Stimulated activated CD4-positive, alpha-beta T cell treated with anti-CD3 and anti-CD28 coated beads, TNF-alpha, amount 100 ng/mL, for 48 hours (primary cell): ENCODE measurements at regions not wholly inside any gene's neighbourhood (a gene's known extent, or its start where the extent isn't known, plus 50 kb on each side); places are given as distances from the start of the nearest gene placed in this dataset.

ENCODE experiments used
- DNase-seq, 3 donors: peaks; one replicate each; pipeline ENCODE4 v3.0.0-alpha.2; 2020; ENCODE audit warnings: low read depth in 3 of 3

DNA sequence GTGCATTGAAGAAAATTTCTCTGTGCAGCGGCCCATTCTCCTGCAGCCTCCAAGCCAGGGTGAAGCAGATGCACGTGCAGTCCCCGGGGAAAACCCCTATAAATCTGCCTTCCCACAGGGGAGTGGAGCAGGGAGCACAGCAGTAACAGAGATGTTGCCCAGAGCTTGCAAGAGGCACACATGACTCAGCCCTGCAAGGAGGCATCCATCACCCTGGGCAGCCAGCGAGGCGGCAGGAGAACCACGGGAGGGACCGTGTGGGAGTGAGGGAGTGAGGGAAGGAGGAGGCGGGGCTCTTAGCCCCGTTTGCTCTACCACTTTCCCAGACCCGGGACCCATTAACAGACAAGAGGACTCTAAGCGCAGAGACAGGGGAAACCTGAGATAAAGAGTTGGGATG is 96.2 kb upstream of the ARAP3 start:
- DNase-seq = no peak

DNA sequence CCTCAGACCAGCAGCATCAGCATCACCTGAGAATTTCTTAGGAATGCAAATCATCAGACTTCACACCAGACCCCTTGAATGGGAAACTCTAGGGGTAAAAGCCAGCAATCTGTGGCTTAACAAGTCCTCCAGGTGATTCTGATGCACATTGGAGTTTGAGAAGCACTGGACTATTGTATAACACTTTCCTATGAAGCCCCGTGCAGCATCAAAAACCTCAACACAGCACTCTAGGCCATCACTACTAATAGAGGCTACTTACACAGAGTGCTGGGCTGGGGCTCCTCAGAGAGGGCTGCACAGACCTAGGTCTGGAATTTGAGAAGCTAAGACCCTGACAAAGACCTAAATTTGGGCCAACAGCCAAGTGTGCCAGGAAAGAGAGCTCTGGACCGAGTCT is 95.7 kb upstream of the ARAP3 start:
- no peak for DNase-seq

DNA sequence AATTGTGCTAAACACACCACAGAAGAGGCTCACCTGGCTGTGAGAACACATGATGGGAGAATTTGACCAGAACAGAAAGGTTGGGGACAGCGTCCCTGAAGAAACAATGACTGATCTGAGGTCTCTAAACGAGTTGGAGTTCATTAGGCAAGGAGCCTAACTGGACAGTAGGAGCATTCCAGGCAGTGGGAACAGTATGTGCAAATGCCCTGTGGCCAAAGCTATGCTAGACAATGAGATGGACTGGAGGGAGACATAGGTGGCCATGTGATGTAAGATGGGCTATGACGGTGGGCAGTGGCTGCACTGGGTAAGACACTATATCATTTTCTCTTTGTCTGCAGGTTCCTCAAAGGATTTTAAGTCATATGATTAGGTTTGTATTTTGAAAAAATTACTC is 95.1 kb upstream of the ARAP3 start:
- no peak for DNase-seq

DNA sequence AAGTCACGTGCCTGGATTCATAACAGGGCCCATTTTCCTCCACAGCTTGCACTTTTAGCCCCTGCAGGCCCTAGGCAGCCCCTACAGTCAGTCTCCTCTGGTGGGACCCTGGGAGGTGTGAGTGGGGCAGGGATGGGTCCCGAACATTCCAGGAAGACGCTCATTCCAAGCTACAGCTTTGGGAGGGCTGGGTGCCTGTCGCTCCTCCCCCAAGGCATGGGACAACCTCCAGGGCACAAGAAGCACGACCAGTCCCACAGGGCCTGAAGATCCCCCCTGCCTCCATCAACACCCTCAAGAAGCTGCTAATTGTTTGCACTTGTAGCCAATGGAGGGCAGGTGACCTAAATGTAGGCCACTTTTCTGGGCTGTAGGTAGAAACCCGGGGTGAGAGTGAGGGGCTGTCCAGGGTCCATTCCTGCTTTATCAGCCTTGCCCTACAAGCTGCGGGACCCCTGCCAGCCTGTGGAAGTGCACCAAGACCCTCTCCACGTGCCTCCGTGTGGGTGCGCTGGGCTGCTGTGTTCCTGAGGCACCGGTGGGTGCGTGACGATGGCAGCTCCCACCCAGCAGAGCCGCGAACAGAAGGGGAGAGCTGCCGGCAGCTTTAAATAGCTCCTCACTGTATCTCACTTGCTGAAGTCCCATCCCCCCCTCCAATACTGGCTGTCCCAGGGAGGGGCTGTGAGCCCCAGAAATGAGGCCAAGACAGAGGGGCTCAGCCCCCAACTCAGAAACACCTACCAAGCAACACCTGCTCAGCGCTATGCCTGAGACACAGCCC is 91.9 kb upstream of the ARAP3 start:
- DNase-seq = no peak

DNA sequence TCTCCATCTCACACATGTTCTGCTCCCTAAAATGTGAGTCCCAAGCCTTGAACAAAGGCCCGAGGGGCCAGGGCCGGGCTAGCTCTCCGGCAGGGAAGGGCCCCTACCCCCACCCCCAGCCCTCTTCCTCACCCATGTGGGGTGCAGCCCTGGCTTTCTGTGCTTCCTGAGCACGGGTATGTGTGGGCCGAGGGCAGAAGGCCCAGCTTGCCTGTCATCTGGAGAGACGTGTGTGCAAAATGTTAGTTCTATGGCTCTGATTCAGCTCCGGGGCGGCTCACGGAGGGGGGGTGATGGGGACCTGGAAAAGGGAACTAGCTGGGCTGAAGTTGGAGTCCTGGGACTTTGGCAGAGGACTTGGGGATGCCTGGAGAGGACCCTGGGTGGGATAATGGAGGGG is 90.3 kb upstream of the ARAP3 start:
- no peak for DNase-seq

DNA sequence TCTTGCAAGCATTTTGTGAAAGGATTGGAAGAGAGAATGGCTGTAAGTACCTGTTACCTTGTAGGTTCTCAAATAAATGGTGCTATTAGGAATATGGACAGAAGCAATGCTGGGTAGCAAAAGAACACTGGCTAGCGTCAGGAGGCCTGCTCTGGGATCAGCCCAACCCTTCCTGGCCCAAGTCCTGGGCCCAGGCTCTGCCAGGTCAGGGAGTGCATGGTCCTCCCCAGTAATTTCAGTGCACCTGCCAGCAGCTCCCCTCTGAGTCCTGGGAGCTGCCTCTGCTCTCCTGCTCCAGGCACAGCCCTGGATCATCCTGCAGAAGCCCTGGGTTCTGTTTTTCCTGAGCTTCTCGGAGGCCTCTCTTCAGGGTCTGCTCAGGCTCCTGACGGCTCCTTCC is 89.5 kb upstream of the ARAP3 start:
- DNase-seq = no peak

DNA sequence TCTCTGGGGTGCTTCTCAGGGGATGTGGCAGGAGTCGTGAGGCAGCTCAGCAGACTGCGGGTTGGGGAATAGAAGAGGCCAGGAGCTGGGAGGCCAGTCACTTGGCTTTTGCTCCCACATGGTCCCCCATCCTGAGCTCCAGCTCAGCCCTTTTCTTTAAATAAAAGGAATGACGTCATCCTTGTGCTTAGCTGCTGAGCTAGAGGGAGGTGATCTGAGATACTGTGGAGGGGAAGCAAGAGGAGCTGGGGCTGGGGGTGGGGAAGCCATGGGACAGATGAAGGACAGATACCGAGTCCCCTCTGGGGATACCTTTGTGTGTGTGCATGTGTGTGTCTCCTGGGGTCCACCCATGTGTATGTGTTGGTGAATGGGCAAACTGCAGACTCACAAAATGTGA is 89.0 kb upstream of the ARAP3 start:
- DNase-seq = no peak

DNA sequence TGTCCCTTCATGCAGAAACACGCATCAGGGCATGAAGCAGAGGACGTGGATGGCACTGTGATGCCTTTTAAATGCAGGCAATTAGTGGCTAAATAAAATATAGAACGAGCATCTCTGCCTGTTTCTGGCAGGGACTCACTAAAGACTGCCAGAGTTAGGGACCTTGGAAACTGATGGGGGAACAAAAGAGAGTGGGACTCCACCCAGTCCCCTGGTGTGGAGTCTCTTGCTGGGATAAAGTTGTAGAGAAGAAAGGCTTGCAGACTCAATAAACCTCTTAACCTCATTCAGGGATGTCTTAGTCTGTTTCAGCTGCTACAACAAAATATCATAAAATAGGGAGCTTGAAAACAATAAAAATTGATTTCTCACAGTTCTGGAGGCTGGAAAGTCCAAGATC is 87.6 kb upstream of the ARAP3 start:
- DNase-seq = no peak

DNA sequence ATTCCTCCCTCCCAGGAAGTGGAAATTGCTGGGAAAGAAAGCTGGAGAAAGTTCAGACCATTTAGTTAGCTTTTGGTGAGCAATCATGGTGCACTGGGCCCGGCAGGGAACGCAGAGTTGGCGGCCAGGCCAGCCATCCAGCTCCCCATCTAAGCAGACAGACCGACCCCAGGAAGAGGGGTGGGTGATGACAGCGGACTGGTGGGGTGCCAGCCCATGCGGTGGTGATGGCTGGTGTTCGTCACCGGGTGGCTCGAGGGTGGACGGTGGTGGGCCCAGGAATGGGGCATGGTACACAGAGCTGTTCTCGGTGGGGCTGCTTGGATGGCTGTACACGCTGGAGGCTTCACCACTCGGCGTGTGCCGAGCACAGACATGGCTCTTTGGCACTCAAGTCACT is 85.6 kb upstream of the ARAP3 start:
- no peak for DNase-seq

DNA sequence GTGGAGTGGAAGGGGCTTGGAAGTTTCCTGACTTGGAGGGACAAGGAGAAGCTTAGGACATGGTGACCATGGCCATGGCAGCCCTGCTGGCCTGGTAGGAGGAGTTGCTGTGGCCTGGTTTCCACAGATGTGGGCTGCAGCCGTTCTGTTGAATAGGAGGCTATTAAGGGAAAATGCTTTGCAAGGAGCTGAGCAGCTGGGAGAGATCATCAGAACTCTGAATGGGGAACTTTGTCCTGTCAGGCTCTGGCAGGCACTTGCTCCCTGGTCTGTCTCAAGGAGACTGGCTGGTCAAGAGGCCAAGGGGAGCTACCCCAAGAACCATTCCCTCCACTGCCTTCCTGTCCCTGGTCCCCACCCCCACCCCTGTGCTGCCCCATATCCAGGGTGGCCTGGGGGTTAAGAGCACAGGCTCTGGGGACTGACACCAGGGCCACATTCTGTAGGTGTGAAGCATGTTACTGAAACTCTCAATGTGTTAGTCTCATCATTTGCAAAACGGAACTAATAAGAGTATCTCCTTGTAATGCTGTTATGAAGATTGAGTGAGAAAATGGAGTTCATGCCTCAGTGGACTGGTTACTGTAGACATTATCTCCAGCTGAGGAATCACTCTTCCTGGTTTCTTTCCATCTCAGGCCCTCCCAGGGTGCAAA is 84.0 kb upstream of the ARAP3 start:
- no peak for DNase-seq

DNA sequence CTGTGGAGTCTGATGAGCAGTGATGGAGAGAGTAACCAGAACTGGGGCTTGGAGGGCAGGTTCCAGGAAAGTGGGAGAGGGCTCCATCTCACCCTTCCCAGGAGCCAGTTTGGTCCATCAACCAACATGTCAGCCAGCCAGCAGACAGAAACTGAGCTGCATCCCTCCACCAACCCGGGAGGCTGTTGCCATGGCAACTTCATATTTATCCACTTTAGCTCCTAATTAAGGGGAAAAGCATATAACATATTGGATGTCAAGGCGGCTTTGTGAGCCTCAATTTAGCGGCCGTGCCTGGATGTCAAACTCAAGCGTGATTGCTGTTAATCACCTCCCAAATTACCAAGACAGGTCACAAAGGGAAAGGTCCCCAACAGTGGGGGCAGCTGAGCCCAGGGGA is 81.5 kb upstream of the ARAP3 start:
- no peak for DNase-seq

DNA sequence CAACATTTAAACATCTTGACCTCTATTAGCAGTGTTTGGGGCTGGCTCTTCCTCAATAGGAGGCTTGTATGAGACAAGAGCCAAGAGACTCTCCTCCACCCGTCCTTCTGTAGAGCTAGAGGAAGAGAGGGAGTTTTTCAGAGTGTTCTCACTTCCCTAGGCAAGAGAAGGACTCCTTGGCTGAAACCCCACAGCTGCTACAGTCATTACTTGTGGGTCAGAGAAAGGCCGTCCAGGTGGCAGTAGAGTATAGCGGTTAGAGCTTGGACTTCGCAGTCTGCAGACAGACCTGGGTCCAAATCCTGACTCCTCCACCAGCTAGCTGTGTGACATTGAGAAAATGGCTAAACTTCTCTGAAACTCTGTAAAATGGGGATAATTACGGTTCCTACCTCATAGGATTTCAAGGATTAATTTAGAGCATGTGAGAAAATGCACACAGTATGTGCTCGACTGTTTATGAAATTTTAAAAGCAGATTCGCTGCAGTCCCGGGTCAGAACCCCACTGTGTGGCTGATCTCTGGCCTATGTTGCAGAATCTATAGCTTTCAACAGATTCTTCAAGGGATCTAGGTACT is 80.8 kb upstream of the ARAP3 start:
- no peak for DNase-seq

DNA sequence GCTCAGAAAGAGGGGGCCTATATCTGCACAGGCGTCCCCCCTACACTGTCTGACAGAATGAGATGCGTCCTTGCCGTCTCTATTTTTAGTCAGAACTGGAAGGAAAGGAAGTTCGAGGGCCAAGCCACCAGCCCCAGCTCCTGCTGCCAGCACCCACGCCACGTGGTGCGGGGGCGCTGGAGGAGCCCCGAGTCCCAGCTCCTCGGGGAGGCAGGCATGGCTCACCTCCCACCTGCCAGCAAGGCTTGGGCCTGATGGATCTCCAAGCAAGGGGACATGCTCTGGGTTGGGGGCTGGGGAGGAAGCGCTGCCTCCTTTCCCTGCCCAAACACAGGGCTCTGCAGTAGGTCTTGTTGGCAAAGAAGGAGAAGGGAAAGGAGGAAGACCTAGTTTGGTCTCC is 80.3 kb upstream of the ARAP3 start:
- no peak for DNase-seq

DNA sequence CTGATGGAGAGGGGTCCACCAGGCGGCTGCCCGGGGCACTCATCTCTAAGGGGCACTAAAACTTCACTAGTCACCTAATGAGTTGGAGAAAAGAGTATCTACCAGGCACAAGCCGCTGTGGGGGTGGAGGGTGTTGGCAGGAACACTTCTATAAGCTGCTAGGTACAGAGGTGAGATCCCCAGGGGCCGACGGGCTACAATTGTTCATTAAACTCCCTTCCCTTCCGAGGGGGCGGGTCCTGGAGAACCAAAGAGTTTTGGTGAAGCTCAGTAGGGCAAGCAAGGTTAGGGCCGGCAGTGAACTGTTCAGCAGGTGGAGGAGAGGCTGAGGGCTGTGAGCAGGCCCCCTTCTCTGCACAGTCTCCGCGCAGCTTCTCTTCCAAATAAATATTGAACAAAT is 78.7 kb upstream of the ARAP3 start:
- DNase-seq = no peak

DNA sequence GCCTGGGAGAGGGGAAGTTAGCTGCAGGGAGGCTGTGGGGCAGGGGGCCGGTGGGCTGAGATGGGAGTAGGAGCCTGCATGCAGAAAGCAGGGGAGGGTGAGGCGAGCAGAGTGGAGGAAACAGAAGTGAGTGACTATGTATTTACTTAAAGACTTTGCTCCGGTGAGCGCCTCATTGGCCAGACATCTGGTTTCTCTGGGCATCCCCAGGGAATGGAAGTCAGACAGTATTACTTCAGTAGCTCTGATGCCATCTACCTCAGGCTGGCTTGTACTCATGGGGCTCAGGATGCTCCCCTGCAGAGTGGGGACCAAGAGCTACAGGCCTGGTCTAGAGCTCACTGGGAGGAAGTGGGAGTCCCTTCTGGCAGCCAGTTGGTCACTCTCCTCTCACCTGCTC is 78.2 kb upstream of the ARAP3 start:
- no peak for DNase-seq

DNA sequence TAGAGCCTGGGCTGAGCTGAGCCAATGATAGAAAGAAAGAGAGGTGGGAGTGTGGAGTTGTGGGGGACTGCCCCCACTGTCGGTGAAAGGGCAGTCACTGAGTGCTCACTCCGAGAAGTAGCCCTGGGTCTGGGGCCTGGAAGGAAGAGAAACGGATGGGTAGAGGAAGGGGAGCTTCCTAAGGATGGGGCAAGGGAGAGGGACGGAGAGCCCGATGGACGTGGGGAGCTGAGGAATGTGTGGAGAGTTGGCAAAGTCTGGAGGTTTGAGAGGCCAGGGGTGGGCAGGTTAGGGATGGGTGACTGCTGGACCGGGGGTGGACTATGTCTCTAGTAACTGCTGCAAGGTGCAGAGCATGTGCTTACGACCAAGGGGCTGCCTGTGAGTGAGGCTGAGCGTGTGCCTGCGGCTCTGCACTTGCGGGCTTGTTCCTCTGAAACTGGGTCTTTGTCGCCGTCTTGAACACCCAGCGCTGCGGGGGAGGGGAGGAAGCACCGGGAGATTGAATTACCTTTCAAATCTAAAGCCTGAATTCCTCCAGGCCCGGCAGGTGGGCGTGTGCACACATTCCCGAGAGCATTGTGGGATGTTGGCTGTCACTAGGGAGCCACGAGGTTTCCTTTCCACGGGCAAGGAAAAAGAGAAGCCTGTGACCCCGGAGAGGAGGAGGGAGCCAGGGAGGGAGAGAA is 76.4 kb upstream of the ARAP3 start:
- no peak for DNase-seq

DNA sequence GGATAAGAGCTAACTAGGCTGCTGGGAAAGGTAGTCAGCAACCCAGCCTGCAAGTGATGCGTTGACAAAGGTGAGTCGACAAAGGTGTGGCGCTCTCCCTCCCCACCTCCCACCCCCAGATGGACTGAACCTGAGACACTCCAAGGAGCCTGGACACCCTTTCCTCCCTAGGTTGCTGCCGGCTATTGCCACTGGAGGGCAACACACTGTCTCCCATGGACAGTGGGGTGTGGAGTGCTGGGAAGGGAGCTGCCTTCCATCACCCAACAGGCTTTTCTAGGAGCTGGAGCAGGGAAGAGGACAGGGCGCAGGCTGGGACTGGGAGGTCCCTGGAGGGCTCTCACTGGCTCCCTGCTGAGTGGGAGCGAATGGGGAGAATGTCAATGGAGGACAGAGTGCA is 75.4 kb upstream of the ARAP3 start:
- DNase-seq = no peak

DNA sequence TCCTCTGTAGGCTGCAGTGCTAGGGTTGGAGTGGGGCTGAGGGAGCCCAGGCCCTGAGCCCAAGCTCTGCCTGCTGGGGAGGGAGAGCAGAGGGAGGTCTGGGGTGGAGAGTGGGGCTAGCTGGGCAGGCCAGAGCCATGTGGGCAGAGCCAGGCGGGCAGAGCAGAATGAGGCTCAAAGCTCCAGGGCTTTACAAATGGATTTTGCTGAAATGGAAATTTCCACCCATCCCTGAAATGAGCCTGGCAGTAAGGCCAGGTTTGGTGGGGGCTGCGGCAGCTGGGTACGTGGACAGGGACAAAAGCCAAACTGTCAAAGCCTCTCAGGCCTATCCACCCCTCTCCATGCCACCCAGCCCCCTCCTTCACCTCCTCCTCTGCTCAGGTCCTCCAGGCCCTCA is 74.2 kb upstream of the ARAP3 start:
- DNase-seq = no peak

DNA sequence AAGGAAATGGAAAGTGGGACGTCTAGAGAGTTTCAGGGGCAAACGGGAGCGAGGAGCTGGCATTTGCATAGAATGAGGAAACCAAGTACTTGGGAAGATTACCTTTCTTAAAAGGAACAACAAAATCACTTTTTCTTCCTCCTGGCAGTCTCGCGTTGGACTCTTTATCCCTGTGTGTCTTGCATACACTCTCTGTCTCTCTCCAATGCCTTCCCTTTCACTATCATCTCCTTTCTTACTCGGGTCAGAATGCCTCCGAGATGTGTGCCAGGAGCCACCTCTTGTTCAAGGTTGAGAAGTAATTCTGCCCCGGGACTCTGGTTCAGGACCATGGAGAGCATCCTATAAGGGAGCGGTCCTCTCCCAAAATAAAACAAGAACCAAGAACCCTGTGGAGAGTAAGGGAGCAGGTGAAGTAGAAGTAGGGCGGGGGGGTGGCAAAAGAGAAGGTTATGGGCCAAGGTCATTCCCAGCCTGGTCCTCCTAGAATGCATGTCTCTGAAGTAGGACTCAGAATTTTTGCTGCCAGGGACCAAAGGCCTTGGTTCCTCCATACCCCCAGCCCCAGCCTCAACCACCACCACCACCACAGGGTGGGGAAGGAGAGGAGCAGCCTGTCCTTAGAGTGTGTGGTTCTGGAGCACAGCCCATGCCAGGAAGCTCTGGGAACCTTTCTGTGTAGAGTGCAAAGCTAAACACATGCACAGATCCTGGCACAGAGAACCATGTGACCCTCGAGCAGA is 72.1 kb upstream of the ARAP3 start:
- peak in 1 of 3 donors; percentile 11 for DNase-seq

DNA sequence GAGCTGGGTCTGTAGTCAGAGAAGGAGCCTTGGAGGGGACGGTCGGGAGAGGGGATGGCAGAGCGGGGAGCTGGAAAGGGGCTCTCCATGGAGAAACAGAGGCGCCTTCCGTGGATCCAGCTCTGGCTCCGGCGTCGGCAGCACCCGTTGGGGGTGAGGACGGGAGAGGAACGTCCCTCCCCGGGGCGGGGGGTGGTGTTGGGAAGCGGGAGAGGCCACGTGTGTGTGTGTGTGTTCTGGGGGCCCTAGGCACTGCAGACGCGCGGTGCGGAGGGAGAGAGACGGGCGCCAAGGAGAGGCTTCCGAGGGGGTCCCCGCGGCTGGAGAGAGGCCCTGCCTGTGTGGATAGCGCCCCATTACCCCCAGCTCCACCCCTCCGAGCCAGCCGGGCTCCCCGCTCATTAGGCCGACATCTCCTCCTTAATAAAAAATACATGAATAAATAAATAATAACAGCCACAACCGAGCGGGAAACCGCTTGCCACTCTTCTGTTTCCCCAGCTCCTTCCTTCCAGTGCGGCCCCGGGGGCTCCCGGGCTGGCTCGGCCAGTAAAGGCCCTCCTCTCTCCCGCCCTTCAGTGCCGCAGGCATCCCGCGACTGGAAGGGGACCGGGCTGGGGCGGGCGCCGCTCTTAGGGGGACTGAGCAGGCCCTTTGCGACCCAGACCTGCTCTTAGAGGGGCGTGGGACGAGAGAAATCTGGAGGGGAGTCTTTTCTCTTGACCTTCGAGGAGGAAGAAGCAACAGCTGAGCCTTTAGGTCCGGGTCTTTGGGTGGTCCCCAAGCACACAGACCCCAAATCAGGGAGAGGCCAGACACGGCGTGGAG is 71.3 kb upstream of the ARAP3 start:
- no peak for DNase-seq
